ENCODE measurements at regions not wholly inside any gene's neighbourhood (a gene's known extent, or its start where the extent isn't known, plus 50 kb on each side); places are given as distances from the start of the nearest gene placed in this dataset.

GRCh38 chr6:95780037-95780436, 202.7 kb downstream of the MANEA start:
- DNase-seq (ENCODE audit: low spot score), result no peak

- no peak for DNase-seq (ENCODE audit: low spot score)
Measured at GRCh38 chr6:95784019-95784418, 206.7 kb downstream of the MANEA start.

- no peak for DNase-seq (ENCODE audit: low spot score)
Measured at GRCh38 chr6:95784869-95785268, 207.5 kb downstream of the MANEA start.

DNA sequence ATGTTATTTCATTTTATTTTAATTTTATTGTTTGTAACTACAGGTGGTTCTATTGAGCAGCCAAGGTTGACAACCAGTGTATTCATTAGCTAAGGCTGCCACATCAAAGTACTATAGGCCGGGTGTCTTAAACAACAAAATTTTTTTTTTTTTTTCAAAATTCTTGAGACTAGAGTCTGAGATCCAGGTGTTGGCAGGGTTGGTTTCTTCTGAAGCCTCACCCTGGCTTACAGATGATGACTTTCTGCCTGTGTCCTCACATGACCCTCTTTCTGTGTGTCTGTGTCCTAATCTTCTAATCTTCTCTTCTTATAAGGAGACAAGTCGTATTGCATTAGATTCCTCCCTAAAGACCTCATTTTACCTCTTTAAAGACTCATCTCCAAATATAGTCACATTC, 208.4 kb downstream of the MANEA start:
- no peak for DNase-seq (ENCODE audit: low spot score)

GRCh38 chr6:95786802-95787201, 209.5 kb downstream of the MANEA start:
- no peak for DNase-seq (ENCODE audit: low spot score)

- no peak for DNase-seq (ENCODE audit: low spot score)
Measured at GRCh38 chr6:95790787-95791186, 213.5 kb downstream of the MANEA start.

DNA sequence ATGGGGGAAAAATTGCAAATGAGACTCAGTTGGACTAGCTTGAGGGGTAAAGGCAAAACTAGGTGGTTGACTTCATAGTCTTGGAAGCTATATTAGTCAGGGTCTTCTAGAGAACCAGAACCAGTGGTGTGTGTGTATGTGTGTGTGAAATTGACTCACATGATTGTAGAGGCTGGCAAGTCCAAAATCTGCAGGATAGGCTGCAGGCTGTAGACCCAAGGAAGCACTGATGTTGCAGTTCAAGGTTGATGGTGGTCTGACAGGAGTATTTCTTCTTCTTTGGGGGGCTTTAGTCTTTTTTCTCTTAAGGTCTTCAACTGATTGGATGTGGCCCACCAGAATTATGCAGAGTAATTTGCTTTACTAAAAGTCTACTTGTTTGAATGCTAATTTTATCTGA, 217.4 kb downstream of the MANEA start:
- no peak for DNase-seq (ENCODE audit: low spot score)

DNA sequence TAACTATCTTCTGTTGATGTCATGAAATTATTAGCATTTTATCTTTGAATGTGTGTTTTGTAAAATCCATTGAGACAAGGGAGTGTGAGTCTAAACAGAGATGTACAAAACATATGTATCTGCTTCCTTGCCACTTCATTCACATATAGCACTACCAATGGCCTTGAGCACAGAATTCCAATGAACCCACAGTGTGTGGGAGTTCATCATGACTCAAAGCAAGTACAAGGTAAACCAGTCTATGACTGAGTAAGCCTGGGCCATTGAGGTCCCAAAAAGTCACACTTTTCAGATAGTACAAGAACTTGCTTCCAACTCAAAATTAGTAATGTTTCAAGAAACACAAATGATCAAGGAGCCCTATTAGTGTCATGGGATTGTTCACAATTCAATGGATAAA, 218.6 kb downstream of the MANEA start:
- DNase-seq (ENCODE audit: low spot score), result no peak

- no peak for DNase-seq (ENCODE audit: low spot score)
Measured at GRCh38 chr6:95797054-95797453, 218.7 kb upstream of the FUT9 start.

GRCh38 chr6:95802978-95803377, 212.8 kb upstream of the FUT9 start:
- no peak for DNase-seq (ENCODE audit: low spot score)

DNA sequence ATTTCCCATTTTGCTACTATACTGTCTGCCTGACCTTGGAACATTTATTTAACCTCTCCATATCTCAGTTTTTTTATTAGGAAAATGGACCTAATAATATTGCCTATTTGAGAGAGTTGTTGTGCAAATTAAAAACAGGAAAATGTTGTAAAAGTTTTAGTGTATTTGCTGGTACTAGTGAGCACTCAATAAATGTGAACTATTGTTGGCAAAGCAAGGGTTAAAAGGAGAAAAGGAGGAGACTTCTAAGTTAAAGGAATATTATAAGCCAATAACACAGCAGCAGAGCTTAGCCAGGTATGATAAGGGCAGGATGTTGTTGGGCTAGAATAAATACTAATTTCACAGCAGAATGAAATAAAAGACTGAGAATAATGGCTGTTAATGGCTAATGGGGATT, 211.9 kb upstream of the FUT9 start:
- no peak for DNase-seq (ENCODE audit: low spot score)

- DNase-seq (ENCODE audit: low spot score), result no peak
Measured at GRCh38 chr6:95804847-95805541, 210.8 kb upstream of the FUT9 start.

GRCh38 chr6:95805699-95806098, 210.1 kb upstream of the FUT9 start:
- no peak for DNase-seq (ENCODE audit: low spot score)

GRCh38 chr6:95815389-95816056, 200.3 kb upstream of the FUT9 start:
- no peak for DNase-seq (ENCODE audit: low spot score)

DNA sequence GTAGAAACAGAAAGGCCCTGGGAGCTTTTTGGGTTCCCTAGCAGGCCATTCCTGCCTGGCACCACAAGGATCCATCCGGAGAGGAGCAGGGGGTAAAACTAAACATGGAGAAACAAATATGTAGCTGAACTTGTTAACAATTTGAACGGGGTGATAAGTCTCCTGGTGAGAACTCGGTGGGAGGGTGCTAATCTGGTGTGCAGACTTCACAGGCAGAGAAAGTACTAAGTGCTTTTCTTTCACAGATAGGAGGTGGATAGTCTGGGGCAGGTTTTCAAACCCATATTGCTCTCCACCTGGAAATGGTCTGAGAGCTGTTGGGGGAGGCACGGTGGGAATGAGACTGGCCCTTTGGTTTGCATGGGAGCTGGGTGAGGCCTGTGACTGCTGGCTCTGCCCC, 196.3 kb upstream of the FUT9 start:
- no peak for DNase-seq (ENCODE audit: low spot score)

- no peak for DNase-seq (ENCODE audit: low spot score)
Measured at GRCh38 chr6:95819939-95820338, 195.8 kb upstream of the FUT9 start.

DNA sequence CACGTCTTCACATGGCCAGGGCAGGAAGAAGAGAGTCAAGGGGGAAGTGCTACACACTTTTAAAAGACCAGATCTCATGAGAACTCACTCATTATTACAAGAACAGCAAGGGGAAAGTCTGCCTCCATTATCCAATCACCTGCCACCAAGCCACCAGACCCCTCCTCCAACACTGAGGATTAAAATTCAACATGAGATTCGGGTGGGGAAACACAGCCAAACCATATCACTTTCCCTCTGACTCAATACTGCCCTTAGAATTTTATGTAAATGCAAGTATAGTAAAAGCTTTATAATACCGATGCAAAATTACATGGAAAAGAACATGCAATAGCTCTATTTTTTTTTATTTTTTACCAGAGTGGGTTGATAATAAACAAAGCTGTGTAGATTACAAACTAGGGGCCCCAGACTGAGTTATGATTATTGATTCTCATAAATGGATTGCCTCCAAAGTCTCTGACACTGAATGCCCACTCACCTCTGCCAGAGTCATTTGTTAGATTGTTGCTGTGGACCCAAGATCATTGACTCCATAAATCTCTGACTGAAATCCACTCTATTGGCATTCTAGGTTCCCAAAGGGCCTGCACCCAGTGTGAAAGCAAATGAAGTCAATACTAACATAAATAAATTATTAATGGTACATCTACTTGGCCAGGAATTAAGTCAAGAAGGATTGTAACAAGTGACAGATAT, 184.8 kb upstream of the FUT9 start:
- DNase-seq (ENCODE audit: low spot score), result no peak

DNA sequence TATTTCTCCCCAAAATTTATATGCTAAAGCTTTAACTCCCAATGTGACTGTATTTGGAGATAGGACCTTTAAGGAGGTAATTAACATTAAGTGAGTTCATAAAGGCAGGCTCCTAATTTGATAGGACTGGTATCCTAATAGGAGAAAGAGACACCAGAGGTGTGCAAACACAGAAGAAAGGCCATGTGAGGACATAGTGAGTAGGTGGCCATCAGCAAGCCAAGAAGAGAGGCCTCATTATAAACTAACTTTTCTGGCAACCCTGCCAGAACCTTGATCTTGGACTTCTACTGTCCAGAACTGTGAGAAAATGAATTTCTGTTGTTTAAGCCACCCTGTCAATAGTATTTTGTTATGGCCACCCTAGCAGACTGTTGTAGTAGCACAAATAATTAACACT, 177.9 kb upstream of the FUT9 start:
- no peak for DNase-seq (ENCODE audit: low spot score)

GRCh38 chr6:95841560-95841959, 174.2 kb upstream of the FUT9 start:
- DNase-seq (ENCODE audit: low spot score), result no peak

DNA sequence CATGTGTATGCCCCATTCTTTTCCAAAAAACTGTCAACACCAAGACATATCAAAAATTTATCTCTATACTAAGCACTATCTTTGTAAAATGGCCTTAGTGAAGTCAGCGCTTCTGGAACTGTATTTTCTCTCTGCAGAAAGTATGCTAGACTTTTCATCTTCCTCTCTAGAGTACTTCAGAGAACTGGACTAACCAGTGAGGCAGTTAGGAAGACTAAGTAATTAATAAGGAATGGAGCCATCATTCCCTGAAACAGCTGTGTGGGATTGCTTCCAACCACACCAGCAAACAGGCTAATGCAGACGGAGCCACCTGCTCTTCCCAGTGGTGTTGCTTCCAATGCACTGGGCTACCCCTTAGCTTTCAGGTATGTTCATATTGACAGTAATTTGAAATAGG, 169.1 kb upstream of the FUT9 start:
- no peak for DNase-seq (ENCODE audit: low spot score)

DNA sequence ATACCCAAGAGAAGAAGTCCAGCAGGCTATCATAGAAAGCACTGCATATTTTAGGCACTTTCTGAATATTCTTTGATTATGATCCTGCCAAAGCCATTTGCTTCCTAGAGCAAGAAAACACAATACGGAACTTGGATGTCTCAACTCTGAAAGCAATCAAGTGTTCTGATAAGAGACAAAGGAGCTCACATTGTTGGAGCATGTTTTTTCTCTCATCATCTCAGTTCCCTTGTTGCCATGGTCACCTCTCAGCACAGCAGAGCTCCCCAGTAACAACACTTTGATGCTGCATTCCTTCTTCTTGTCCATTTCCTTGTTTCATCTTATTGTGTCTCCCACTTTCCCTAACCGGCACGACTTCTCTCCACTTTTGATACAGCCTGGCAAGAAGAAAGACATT, 168.7 kb upstream of the FUT9 start:
- no peak for DNase-seq (ENCODE audit: low spot score)

- no peak for DNase-seq (ENCODE audit: low spot score)
Measured at GRCh38 chr6:95848717-95849116, 167.1 kb upstream of the FUT9 start.

- no peak for DNase-seq (ENCODE audit: low spot score)
Measured at GRCh38 chr6:95856876-95857364, 158.9 kb upstream of the FUT9 start.
